ENCODE measurements at regions not wholly inside any gene's neighbourhood (a gene's known extent, or its start where the extent isn't known, plus 50 kb on each side); places are given as distances from the start of the nearest gene placed in this dataset.
A peak's percentile ranks its signal among the peaks of the same experiment; 100 is the strongest.

DNA sequence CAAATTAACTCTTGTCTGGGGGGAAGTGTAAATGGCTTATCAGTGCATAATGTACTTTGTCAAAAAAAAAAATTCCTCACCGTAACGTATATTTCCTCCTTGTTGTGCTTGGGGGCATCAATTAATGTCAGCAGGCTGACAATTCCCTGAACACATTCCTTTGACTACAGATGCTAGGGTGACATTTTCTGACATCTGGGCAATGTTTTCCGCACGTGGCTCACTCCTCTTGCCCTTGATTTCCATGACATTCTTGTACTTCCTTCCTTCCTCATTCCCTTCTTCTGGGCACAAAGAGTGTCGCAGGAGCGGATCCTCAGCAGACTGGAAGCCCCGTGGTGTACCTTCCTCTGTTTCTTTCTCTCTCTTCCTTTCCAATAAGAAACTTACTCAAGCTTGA is 173.7 kb downstream of the SP3 start:
- TF ChIP-seq, protein P1, sequence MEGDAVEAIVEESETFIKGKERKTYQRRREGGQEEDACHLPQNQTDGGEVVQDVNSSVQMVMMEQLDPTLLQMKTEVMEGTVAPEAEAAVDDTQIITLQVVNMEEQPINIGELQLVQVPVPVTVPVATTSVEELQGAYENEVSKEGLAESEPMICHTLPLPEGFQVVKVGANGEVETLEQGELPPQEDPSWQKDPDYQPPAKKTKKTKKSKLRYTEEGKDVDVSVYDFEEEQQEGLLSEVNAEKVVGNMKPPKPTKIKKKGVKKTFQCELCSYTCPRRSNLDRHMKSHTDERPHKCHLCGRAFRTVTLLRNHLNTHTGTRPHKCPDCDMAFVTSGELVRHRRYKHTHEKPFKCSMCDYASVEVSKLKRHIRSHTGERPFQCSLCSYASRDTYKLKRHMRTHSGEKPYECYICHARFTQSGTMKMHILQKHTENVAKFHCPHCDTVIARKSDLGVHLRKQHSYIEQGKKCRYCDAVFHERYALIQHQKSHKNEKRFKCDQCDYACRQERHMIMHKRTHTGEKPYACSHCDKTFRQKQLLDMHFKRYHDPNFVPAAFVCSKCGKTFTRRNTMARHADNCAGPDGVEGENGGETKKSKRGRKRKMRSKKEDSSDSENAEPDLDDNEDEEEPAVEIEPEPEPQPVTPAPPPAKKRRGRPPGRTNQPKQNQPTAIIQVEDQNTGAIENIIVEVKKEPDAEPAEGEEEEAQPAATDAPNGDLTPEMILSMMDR (IDR thresholded peaks at IDR 0.05; ENCODE audit: insufficient read depth, low read depth, low read length, missing control alignments): no peak
- no peak overlapping the region for H3K4me3 ChIP-seq (ENCODE audit: low read length)
- DNase-seq (ENCODE audit: low read depth): no peak

DNA sequence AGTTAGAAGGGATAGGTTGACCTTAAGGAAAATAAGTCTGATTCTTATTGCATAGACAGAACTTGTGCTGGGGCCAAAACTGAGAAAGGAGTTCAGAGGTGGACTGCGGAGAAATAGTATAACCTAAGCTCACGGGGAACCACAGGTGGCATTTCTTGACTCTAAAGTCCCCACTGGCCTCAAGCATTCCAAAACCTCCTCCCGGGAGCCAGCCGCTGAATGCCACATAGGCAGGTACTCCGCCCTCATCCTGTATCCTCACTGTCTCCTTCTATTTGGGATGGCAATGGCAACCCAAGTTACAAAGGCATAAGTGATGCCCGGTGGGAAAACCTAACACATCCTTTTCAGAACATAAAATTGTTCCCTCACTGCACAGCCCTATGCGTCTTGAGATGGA is 173.0 kb downstream of the SP3 start:
- H3K4me3 ChIP-seq (ENCODE audit: low read length): no peak overlapping the region
- TF ChIP-seq, protein P1 (IDR thresholded peaks at IDR 0.05; ENCODE audit: insufficient read depth, low read depth, low read length, missing control alignments): no peak
- DNase-seq (ENCODE audit: low read depth): no peak

DNA sequence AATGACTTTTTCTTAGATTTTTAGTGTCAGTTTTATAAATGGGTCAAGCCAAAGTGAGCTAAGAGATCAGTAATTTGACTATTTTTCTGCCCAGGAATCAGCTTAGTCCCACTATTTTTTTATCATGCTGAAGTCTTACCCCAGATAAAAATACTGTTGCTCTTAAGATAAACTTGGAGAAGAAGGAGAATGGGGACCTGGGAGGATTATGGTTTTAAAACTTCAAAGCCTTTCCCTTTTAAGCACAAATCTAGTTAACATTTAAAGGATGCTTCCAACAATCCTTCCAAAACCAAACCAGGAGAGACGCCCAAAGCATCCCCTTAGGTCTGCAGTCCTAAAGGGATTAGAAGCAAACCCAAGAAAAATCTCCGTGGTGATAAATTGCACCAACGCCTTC is 172.4 kb downstream of the SP3 start:
- DNase-seq (ENCODE audit: low read depth): no peak
- TF ChIP-seq, protein P1 (IDR thresholded peaks at IDR 0.05; ENCODE audit: insufficient read depth, low read depth, low read length, missing control alignments): no peak
- H3K4me3 ChIP-seq (ENCODE audit: low read length): no peak overlapping the region

DNA sequence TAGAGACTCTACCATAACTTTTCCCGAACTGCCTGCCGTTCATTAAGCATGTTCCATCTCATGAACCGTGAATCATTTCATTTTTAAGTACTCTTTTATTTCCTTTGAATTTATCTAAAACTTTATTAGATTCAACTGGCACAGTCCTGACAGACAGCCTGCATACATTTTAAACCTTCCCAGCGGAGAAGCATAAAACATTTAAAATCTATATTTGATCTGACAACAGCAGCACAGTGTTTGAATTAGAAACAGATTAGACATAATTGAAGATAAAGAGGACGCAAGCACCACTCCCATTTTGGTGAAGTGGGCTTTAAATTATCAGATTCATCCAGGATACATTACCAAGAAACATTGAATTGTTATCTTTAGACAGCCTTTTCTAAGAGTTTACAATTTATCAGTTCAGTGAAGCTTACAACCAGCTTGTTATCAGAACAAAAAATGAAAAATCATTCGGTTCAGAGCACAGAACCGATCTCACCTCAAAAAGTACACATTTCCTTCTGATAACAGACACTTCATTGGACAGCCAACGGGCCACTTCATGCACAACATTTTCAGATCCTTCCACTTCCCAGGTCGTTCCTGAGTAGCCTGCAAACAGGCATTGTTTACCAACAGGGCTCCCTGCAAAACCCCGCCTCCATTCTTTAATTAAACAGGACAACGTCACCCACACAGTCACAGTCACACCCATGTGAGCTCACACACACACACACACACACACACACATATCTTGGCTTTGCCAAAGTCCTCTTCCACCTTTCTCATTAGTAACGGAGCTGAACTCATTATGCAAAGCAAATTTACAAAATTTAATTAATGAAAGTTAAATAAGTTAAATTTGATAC is 171.2 kb downstream of the SP3 start:
- peak; percentile 44 for DNase-seq (ENCODE audit: low read depth)
- TF ChIP-seq, protein P1 (IDR thresholded peaks at IDR 0.05; ENCODE audit: insufficient read depth, low read depth, low read length, missing control alignments): no peak
- H3K4me3 ChIP-seq (ENCODE audit: low read length): no peak overlapping the region

DNA sequence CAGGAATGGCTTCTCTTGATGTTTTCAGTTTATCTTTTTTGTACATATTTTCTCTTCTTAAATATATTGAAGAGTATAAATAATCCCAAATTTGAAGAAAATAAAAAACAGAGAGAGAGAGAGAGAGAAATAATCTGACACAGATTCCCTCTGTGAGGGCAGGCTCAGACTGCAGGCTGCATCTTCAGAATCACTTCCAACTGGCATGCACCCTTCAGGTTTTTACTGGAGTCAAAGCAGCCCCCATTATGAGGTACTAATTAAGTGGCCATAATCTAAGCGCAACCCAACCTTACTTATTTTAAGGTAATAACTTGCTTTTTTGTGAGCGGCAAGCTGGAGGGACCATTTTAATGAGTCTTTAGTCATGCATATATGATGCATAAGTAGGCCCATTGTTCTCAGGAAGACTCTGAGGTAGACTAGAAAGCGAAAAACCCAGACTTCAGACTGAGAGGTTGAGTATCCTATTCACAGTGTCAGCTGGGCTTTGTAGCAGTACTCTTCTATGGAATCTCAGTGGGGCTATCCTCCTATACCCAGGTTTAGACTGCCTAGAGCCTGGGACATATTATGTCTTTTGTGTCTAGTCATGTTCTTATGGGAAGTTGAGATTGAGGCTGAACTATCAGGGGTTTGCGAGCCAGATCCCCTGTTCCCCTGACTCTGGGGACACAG is 167.4 kb downstream of the SP3 start:
- DNase-seq (ENCODE audit: low read depth): no peak
- H3K4me3 ChIP-seq (ENCODE audit: low read length): no peak overlapping the region
- TF ChIP-seq, protein P1 (IDR thresholded peaks at IDR 0.05; ENCODE audit: insufficient read depth, low read depth, low read length, missing control alignments): no peak

DNA sequence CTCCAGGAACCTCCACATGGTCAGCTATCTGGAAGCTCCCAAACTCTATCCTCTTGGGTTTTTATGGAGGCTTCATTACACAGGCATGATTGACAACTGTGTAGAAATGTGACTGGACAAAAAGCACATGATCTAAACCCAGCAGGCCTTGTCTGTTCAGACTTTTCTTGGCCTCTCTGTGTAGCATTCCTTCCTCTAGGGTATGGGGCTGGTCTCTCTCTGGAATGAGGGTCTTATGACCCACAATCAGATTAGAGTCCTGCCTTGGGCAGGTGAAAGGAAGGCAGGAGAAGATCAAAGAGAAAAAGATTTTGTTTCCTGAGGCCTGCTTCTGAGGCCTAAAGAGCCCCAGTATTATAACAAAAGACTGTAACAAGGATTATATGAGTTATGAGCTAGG is 162.7 kb downstream of the SP3 start:
- no peak for DNase-seq (ENCODE audit: low read depth)
- TF ChIP-seq, protein P1 (IDR thresholded peaks at IDR 0.05; ENCODE audit: insufficient read depth, low read depth, low read length, missing control alignments): no peak
- no peak overlapping the region for H3K4me3 ChIP-seq (ENCODE audit: low read length)

Measured in epithelial cell of esophagus (primary cell).